ENCODE measurements at regions not wholly inside any gene's neighbourhood (a gene's known extent, or its start where the extent isn't known, plus 50 kb on each side); places are given as distances from the start of the nearest gene placed in this dataset.

- DNase-seq (ENCODE audit: low spot score) (no peak), FAIRE-seq (no peak)
These were observed 99.3 kb upstream of the SOX1 start for GRCh38 chr13:111967572-111968201.

GRCh38 chr13:111968336-111969010 lies 98.5 kb upstream of the SOX1 start:
- DNase-seq (ENCODE audit: low spot score) (no peak), FAIRE-seq (no peak)

DNA sequence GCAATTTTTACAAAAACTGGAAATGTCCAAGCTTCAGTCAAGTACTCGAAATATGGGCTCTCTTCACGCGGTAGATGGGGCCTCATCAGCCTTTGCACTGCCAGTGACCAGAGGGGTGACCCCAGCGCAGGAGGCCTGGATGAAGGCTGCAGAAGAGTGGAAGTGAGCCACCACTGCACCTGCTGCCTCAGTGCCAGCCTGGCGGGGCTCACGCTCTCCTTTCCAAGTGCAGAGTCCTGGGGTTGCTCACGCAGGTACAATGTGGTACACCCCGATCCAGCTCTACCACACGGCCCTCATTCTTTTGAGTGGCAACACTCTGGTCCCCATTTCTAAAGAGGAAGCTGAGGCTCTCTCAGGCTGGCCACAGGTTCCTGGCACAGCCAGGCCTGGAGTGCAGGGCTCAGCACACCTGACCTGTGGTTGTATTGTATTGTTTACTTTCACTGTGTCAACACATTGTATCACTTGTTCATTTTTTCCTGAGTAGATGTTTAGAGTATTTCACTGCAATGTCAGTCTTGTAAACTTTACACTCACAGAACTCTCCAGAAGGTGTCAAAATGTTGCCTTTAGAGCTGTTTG lies 97.3 kb upstream of the SOX1 start:
- FAIRE-seq = no peak
- DNase-seq (ENCODE audit: low spot score) = no peak

DNA sequence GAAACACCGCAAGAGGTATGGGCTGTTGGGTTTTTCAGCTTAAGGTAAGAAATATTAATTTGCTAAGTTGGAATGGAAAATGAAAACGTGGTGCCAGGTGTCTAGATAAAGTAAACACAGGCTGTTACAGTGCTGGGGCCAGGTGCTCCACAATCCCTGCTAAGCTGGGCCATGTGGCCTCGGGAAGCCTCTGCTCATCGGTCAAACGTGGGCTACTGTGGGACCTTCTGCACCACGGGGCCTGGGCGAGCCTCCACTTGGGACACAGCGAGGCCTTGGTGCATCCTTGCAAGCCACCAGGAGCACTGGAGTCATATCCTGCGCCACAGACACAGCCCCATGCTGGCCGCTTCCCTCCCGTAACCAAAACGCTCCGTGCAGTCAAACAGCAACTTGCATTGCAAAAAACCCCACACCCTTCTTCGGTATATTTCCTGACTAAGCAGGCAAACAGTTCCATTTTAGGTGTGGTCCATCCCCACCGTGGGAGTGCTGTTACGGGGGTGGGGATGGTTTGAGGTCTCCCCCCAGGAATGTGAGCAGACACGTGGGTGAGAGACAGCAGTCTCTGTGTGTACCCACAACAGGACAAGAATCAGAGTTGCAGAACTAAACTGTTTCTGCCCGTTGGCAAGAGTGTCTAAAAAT lies 96.3 kb upstream of the SOX1 start:
- DNase-seq (ENCODE audit: low spot score) = no peak
- no peak for FAIRE-seq

- DNase-seq (ENCODE audit: low spot score) = no peak
- FAIRE-seq = no peak
These were observed 94.8 kb upstream of the SOX1 start for GRCh38 chr13:111971891-111972780.

DNA sequence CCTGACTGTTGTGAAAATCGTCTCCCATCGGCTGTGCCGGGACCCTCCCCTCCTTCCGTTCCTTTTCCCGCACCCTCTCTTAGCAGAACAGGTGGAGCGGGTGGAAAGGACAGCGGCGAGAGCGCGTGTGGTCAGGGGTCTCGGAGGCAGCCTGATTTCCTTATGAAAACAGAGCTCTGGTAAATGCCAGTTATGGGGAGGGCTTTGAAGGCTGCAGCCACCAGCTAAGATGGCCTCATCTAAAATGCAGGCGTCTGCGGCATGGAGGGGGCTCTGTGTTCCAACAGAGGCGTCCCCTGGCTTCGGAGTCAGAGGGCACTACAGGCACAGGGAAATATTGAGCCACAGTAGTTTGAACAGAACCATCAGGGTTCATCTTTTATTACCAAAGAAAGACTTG lies 93.8 kb upstream of the SOX1 start:
- no peak for FAIRE-seq

GRCh38 chr13:111973605-111974340 lies 93.2 kb upstream of the SOX1 start:
- DNase-seq (ENCODE audit: low spot score) (no peak), FAIRE-seq (no peak)

More for the DNA sequence above, 93.8 kb upstream of the SOX1 start:
- no peak for DNase-seq (ENCODE audit: low spot score)

DNA sequence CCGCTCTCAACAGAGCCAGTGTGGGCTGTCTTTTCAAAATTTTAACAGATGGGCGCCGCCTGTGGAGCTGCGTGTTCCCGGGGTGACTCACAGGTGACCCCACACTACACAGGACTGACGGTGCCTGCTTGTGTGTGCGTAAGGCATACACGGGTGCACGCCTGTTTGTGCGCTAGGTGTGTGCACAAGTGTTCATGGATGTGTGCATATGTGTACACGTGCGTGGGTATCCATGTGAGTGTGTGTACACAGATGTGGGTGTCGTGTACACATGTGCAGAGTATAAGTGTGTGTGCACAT lies 92.7 kb upstream of the SOX1 start:
- no peak for DNase-seq (ENCODE audit: low spot score)
- no peak for FAIRE-seq

DNA sequence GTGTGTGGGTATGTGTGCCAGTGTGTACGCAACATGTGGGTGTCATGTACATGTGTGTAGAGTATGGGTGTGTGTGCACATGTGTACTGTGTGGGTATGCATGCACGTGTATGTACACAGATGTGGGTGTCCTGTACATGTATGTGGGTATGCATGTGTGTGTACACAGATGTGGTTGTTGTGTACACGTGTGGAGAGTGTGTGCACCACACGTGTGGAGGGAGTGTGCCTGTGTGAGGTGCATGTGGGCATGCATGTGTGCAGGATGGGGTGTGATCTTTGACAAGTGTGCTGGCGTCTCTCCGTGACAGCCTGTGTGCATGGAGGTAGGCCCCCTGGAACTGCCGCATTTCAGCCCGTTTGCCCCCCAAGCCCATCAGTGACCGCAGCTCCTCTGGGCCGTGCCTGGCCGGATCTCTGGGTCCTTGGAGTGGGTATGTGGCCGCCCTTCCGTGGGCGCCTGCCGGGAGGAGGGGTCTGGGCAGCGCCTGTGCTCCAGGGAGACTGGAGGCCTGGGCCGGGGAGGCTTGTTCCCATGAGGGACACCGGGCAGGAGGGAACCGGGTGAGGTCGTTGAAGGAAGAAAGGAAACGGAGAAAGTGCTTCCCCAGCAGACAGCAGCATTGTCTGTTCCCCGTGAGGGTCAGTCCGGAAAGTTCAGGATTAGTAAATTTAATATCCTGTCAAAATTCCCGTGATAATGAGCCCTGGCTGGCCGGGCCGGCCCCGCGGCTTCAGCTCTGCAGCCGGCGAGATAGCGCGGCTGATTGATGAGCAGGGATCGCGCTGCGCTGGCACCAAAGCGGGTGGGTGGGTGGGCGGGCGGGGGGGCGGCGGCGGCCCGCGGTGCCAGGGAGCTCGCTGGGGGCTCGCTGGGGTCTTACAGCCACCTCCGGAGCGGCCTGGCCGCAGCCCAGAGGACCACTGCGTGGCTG lies 91.1 kb upstream of the SOX1 start:
- no peak for FAIRE-seq
- no peak for DNase-seq (ENCODE audit: low spot score)

DNA sequence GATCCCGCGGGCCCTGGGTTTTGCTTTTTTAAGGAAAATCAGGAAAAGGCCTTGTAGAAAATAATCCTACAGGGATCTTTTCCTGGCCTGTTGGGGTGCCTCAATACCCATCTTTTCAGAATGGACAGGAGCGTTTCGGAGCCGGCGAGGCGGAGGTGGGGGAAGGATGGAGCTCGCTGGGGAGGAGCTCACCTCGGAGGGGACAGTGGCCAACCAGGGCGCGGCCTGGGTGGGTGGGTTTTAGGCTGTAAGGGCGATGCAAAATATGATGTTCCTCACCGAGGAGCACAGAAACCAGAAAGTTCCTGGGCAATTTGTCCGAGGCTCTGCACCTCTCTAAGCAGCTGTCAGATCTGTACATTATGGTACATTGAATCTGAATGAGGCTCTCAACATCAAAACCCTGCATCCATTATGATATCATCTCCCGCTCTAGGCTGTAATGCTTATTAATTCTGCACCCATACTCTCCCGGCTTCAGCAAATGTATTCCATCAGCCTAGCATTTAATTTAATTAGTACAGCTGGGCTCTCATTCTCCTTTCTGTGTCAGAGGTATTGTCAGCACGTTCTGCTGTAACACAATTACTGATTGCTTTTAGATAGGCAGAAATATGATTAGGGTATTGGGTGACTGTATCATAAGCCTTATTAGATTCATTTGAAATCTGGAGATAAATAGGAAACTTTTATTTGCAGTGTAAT lies 90.3 kb upstream of the SOX1 start:
- no peak for DNase-seq (ENCODE audit: low spot score)
- FAIRE-seq = no peak

DNA sequence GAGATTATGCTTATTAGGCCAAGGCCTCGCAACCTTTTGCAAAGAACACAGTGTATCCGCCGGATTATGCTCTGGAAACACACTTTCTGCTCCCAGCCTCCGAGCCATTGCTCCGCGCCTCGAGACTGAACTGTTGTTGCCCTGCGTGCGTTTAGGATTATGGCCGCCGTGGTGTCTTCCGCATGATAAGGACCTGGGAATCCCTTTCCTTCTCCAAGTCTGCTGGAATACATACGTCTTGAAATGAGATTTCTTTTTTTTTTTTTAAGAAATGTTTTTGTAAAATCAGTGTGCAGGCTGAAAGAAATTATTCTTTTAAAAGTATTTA lies 89.8 kb upstream of the SOX1 start:
- no peak for FAIRE-seq
- DNase-seq (ENCODE audit: low spot score) = no peak

- DNase-seq (ENCODE audit: low spot score) (no peak), FAIRE-seq (no peak)
These were observed 88.4 kb upstream of the SOX1 start for GRCh38 chr13:111978546-111978945.

DNA sequence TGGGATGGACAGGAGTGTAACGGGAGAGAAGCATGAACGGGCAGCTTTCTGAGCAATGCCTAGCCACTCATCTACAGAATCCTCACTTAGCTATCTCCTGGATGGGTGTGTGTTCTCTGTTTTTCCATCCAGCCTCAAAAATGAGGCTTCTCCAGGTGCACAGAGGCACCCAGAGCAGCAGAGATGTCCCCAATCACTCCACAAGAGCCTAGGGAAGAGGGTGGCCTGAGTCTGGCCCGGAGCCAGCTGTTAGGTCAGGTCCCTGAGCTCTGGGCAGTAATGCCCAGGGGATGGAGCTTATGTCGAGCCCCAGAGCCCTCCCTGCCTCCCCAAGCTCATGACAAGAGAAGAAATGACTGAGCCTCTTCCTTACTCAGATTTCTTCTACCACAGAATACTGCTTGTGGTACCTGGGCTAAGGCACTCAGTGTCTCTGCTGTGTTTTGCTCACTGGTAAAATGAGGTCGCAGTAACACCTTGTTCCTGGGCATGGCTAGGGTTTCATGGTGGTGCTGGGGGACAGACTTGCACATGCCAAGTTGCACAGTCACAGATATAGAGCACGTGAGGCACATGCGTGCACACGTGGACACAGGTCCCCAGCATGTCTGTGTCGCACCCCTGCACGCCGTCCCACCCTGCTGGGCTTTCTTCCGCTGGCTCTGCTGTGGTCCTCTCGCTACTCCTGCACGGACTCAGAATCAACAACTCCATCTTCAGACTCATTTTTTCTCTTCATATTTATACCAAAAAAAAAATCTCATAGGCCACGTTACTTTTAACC lies 86.6 kb upstream of the SOX1 start:
- FAIRE-seq (no peak), DNase-seq (ENCODE audit: low spot score) (no peak)

DNA sequence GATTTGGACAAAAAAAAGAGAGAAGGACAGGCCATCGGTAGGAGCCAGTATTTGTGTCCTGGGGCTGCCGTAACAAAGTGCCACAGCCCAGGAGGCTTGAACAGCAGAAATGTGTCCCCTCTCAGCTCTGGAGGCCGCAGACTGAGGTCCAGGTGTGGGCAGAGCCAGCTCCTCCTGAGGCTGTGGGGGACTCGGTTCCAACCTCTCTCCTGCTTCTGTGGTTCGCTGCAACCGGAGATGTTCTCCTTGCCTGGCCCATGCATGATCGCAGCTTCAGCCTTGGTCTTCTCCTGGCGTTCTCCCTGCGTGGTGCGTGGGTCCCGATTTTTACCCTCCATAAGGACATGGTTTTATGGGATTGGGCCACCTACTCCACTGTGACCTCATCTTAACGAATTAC lies 85.9 kb upstream of the SOX1 start:
- no peak for FAIRE-seq
- DNase-seq (ENCODE audit: low spot score) = no peak

DNA sequence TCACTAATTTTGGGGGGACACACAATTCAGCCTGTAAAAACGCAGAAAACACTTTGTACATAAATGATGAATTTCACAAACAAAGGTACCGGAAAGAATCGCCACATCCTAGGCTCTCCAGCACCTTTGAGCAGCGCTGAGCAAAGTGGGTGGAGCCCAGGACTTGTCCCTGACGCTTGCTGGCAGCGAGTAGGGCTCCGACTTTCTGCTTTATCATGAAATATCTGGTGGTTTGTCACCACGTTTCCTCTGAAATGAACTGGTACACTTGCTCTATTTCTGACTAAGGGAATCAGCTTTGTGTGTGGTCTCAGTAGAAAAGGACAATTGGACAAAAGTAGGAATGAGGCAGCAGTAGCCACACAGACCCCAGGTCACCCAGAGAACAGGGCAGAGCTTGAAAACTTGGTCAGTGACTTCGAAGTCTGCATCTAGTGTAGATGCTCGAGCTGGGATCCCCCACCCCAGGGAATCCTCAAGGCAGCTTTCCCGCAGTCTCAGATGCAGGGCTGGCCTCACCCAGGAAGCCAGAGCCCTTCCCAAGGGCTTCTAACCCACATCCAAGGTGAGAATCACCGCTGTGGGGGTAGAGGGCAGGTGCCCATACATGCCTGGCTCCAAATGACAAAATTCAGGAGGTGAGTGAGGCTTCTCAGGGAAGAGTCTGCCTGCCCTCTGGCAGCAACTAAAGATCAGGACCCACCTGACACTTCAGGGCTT lies 85.3 kb upstream of the SOX1 start:
- DNase-seq (ENCODE audit: low spot score) (no peak), FAIRE-seq (no peak)

DNA sequence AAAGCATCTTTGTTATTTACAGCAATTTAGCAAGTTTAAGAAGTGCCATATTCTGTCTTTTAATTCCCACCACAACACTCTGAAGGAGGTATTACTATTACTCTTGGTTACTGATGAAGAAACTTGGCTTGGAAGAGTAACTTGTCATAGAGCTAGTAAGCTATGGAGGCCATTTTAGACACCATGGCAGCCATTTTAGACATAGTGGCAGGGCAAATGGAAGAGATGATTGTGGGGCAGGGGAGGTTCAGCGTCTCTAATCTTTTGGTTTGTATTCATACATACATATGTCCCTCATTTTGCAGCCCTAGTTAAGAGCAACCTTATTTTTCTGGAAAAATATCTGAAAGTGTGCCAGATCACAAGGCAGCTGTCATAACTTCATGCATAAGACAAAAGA lies 82.6 kb upstream of the SOX1 start:
- FAIRE-seq (no peak), DNase-seq (ENCODE audit: low spot score) (no peak)

DNA sequence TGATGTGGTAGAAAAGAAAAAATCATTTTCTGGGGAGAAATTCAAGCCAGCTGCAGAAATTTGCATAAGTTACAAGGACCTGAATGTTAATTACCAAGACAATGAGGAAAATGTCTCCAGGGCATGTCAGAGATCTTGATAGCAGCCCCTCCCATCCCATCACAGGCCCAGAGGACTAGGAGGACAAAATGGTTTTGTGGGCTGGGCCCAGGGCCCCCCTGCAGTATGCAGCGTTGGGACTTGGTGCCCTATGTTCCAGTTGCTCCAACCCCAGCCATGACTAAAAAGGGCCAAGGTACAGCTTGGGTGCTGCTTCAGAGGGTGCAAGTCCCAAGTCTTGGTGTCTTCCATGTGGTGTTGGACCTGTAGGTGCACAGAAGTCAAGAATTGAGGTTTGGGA lies 76.6 kb upstream of the SOX1 start:
- FAIRE-seq = no peak

DNA sequence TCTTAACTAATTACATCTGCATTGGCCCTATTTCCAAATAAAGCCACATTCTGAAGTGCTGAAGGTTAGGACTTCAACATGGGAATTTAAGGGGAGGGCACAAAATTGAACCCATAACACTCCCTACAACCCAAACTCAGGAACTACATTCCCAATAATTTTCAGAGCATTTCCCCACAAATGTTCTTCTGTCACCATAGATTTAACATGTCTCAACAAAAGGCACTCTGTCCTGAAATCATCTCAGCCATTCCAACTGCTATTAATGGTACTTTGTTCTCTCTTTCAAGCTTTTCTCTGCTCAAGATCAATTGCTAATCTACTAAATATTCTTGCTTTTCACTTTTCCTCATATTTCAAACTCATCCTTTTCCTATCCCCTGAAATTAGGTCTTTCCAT lies 74.0 kb upstream of the SOX1 start:
- DNase-seq (ENCODE audit: low spot score) (no peak), FAIRE-seq (no peak)

More for the DNA sequence above, 76.6 kb upstream of the SOX1 start:
- DNase-seq (ENCODE audit: low spot score) = no peak

Measured in RCC 7860 (cell line).